HCT116 (cell line): ENCODE measurements at regions not wholly inside any gene's neighbourhood (a gene's known extent, or its start where the extent isn't known, plus 50 kb on each side); places are given as distances from the start of the nearest gene placed in this dataset.

Experiments used
- CTCF ChIP-seq, 3 experiments: fragments of 200-600 bp in 1 of 3; sonication (generic) in 1 of 3; IDR thresholded peaks in 2 of 3; conservative IDR thresholded peaks in 1 of 3; 2 replicates each; pipeline ENCODE4 v1.5.1; 2012 to 2017; ENCODE audit warnings: low read depth in 2 of 3, low read length in 2 of 3, antibody characterized with exemption in 1 of 3, borderline replicate concordance in 1 of 3, control low read depth in 1 of 3, mild to moderate bottlenecking in 1 of 3, mixed read lengths in 1 of 3, mixed run types in 1 of 3, moderate library complexity in 1 of 3; ENCODE audit not compliant: insufficient read depth in 1 of 3
- EZH2 ChIP-seq: fragments of 200-600 bp; sonication (generic); IDR thresholded peaks from 2 replicates; pipeline ENCODE4 v1.6.1; 2017; ENCODE audit warnings: antibody characterized with exemption, mixed run types

- no peak for TF ChIP-seq EZH2
- no peak for TF ChIP-seq CTCF (IDR thresholded peaks at IDR 0.05 in 2 of 3, conservative IDR thresholded peaks at IDR 0.05 in 1 of 3; ENCODE audit: borderline replicate concordance in 1 of 3, insufficient read depth in 1 of 3, low read depth in 2 of 3, low read length in 2 of 3)
Measured at GRCh38 chr21:16028941-16029464, 299.2 kb downstream of the USP25 start.
